Stimulated activated CD4-positive, alpha-beta T cell treated with anti-CD3 and anti-CD28 coated beads, Interleukin-1b, Interleukin-23, amount 100 ng/mL, for 4 hours (primary cell): ENCODE measurements at regions not wholly inside any gene's neighbourhood (a gene's known extent, or its start where the extent isn't known, plus 50 kb on each side); places are given as distances from the start of the nearest gene placed in this dataset.
"Not testable (repeated sequence)": the region's sequence is repeated elsewhere in the genome, so short reads cannot be mapped to it uniquely, and the experiment has no call there.

Experiments
- DNase-seq, 2 donors: peaks; one replicate each; pipeline ENCODE4 v3.0.0-alpha.2; 2020; ENCODE audit warnings: low read depth in 2 of 2

DNA sequence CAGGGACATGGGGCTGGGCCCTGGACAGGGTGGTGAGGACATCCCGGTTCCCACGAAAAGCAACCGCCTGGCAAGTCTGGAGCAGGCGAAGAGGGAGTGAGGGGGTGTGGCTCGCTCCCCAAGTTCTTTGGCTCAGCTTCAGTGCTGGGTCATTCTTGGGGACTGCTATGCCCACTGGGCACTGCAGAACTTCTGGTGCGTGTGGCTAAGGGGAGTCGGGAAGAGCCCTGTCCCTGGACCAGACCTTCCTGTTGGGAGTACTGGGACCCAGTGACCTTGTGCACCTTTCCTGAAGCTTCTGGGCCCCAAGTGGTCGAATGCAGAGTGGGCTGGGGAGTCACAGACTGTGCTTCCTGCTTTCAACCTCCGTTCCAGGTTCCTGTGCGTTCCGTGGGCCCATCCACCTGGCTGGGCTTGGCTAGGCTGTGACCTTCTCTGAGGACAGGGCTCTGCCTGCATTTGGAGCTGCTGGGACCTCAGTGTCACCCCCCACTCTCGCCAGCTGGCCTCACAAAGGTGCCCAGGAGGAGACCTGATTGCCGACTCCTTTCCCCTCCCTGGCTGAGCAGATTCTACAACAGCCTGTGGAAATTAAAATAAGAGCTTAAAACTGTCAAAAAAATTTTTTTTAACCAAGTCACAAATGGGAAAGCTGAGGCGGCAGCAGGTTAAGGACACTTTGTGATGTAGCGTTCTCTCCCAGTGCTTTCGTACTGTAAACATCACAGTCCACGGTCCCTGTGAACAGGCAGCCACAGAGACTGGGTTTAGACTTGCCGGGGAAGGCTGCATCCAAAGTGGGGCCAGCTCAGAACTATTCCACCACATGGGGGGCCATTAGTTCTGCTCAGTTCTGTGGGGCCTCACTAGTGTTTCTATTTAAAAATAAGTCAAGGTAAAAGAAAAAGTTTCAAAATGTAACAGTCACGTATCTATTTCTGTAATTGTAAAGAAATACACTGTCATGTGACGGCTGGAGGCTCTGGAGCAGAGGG is 63.8 kb upstream of the WNT7B start:
- no peak for DNase-seq

DNA sequence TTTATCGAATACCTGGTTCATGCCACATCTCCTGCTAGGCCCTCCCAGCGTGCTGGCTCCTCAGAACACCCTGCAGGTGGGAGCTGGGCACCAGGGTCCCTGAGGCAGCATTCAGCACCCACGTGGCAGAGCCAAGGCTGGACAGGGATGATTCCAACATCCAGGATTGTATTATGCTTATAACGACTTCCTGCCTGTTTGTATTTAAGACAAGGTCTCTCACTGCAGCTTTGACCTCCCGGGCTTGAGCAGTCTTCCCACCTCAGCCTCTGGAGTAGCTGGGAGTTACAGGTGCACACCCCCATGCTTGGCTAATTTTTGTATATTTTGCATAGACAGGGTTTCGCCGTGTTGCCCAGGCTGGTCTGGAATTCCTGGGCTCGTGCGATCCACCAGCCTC is 64.7 kb upstream of the WNT7B start:
- no peak for DNase-seq

- DNase-seq = no peak
Measured at GRCh38 chr22:46042786-46043185, 65.8 kb upstream of the WNT7B start.

GRCh38 chr22:46043339-46043738 is 66.4 kb upstream of the WNT7B start:
- no peak for DNase-seq

DNA sequence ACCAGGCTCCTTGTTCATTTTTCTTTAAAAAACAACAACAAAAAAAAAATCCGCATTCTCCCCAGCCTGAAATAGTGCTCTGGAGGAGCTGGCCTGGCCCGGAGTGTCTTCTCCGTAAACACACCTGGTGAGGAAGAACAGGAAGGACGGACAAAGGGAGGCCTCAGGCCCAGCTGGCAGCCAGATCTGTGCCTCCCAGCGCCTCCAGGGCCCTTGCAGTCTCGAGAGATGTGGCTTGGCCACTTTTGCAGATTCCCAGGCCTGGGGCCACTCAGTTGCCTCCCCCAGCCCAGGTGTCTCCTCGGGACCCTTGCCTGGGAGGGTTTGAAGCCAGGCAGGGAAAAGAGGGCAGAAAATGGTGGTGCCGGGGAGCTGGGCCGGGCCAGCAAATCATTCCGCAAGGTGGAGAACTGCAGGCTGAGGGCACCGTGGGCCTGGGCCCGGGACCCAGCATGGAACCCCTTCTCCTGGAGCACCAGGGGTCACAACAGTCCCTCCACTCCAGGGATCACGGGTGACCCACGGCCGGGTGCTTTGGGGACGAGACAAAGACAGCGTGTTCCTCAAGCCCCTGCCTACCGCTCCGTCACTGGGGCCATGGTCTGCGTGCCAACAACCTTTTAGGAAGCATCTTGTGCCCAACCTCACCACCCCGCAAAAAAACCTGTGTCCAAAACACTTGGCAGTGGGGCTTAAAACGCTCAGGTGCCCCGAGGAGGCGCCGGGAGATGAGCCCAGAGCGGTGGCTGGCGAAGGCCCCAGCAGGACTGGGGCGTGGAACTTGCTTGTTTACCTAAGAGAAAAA is 67.1 kb upstream of the WNT7B start:
- no peak for DNase-seq

GRCh38 chr22:46044621-46045458 is 67.9 kb upstream of the WNT7B start:
- peak in 1 of 2 donors; percentile 31 for DNase-seq

- DNase-seq = no peak
Measured at GRCh38 chr22:46045459-46046298, 68.7 kb upstream of the WNT7B start.

GRCh38 chr22:46046299-46046685 is 69.3 kb upstream of the WNT7B start:
- no peak for DNase-seq

DNA sequence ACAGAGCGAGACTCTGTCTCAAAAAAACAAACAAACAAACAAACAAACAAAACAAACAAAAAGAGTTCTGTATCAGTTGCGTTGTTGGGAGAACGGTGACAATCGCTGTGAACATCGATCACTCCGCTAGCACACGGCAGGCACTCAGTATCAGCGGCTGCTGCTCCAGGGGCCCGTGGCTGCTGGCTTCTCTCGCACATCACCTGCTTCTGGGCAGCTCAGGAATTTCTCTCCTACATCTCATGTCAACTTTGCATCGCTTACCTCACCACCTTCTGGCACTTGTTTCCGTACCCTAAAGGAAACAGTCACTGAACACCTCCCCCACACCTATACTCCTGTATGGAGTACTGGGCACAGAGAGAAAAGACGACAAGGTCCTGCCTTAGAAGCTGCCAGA is 70.3 kb upstream of the WNT7B start:
- DNase-seq = no peak

- DNase-seq = no peak
Measured at GRCh38 chr22:46047841-46048595, 71.1 kb upstream of the WNT7B start.

GRCh38 chr22:46048661-46049060 is 71.7 kb upstream of the WNT7B start:
- not testable (repeated sequence) for DNase-seq

DNA sequence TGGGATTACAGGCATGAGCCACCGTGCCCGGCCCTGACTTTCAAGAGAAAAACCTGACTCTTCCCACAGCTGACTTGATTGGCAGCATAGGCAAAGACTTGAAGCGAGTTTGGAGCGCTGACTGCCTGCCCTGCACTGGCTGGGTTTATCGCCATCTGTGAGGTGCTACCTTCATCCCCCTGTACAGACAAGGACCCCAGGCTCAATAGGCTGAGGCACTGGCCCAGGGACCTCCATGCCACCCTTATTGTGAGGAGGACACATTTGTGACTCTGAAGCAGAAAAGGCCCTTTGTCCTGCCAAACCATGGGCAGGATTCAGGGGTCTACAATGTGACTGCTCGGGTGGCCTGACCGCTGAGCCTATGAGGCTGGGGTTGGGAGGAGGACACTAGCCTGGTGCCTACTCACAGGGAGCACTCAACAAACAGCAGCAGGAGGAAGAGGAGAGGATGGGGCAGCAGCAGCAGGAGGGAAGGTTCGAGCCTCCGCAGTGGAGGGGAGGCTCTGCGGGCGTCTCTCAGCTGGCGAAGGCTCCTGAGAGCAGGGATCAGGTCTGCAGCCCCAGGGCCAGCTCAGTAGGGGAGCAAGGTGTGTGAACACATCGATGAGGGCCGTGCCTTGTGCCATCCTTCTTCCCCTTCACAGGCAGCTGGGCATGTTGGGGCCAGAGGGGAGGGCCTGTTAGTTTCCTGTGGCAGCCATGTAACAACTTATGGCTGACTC is 72.9 kb upstream of the WNT7B start:
- DNase-seq = no peak

DNA sequence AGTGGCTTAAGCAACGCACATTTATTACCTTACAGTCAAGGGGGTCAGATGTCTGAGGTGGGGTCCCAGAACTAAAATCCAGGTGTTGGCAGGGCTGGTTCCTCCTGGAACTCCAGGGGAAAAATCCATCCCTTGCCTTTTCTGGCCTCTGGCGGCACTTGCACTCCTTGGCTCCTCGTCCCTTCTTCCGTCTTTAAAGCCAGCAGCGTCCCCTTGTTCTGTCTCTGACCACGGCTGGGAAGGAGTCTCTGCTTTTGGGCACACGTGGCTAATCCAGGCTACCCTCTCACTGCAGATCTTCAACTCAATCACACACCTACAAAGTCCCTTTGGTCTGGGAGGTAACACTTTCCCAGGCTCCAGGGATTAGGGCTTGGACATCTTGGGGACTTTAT is 73.5 kb upstream of the WNT7B start:
- no peak for DNase-seq

- no peak for DNase-seq
Measured at GRCh38 chr22:46050916-46051614, 74.1 kb upstream of the WNT7B start.

GRCh38 chr22:46051646-46052045 is 74.7 kb upstream of the WNT7B start:
- DNase-seq = no peak

DNA sequence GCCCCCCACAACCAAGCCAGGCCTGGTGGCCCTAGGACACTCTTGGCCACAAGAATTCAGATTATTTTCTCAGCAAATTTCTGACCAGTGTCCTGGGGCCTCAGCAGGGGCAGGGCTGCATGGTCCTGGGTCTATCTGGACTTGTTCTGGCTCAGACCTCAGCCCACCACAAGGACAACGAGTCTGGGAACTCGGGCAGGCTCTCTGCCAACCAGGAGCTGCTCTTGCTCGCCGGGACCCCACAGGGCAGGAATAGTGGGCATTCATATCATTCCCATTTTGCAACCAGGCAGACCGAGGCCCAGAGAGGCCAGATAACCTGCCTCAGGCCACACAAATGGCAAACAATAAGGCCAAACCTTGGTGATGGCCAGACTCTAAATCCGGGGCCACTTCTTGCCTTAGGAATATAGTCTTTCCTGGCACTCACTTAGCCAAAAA is 75.4 kb upstream of the WNT7B start:
- DNase-seq = no peak

GRCh38 chr22:46052801-46053562 is 76.0 kb upstream of the WNT7B start:
- no peak for DNase-seq

DNA sequence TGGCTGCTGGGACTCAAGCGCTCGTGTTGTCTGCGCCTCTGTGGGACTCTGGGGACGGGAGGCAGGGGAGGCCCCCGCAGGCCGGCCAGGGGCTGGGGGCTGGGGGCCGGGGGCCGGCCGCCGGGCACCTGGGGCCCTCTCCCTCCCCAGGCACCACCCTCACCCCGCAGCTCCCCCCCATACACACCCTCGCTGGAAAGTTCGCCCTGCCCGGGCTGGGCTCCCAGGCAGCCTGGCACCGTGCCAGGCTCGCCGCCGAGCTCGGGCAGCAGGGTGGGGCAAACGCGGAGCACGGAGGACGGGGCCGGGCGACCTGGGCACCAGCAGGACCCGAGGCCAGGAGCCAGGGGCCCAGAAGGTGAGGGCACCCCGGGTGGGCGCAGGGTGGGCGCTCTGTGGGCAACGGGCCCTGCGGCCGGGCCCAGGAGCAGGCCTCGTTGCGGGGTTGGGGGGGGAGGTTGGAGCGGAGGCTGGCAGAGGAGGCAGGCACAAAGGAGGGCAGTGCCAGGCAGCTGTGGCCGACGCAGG is 76.7 kb upstream of the WNT7B start:
- peak in 1 of 2 donors; percentile 45 for DNase-seq
